Amniotic stem cell (primary cell): ENCODE measurements at regions not wholly inside any gene's neighbourhood (a gene's known extent, or its start where the extent isn't known, plus 50 kb on each side); places are given as distances from the start of the nearest gene placed in this dataset.

Experiments used
- DNase-seq: peaks from one replicate; lab custom pipeline; 2025; lab: John Stamatoyannopoulos, UW

- no peak for DNase-seq
Observed at GRCh38 chr9:106707738-106708474, 155.1 kb upstream of the ZNF462 start.

- DNase-seq, result no peak
Observed at GRCh38 chr9:106708475-106709146, 154.4 kb upstream of the ZNF462 start.

DNA sequence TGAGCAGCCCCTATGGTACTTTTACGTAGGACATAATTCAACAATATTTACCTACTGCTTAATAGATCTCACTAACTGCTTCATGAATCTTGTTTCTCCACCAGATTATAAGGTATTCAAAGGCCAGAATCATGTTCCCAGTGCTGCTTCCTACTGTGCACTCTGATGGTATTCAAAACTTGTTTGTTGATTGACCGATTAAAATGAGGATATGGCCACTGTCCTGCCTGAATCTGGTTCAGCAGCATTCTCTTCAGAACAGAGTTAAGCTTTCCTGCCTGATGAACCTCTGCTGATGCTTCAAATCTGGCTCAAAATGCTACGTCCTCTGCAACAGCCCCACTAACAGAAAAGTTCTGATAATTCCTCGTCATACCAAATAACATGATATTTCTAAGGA is 150.7 kb upstream of the ZNF462 start:
- DNase-seq, result no peak

DNA sequence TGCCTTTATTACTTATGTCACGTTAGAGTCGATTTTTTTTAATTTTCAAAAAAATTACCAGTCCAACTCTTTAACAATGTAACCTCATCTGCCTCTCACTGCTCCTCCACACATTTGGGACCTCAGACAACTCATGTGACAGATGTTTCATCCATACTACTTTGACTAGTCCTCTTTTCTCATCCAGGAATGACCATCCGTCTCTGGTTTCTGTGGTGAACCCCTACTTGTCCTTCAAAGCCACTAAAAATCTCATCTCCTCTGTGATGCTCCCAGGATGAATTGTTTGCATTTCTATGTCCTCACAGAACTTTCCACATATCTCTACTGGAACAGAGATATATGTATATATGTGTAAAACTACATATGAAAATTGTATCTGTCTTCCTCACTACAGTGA is 149.8 kb upstream of the ZNF462 start:
- no peak for DNase-seq

DNA sequence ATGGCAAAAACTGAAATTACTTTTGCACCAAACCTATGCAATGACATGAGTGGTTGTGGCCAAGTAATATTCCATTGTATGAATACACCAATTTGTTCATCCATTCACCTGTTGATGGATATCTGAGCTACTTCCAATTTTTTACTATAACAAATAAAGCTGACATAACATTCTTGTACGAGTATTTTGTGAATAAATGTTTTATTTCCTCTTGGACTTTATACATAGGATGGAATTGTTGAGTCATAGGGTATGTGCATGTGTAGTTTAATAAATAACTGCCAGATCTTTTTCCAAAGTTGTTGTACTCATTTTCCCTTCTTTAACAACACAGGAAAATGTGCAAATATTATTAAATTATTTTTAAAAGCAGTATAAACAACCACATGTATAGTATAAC is 146.1 kb upstream of the ZNF462 start:
- no peak for DNase-seq

DNA sequence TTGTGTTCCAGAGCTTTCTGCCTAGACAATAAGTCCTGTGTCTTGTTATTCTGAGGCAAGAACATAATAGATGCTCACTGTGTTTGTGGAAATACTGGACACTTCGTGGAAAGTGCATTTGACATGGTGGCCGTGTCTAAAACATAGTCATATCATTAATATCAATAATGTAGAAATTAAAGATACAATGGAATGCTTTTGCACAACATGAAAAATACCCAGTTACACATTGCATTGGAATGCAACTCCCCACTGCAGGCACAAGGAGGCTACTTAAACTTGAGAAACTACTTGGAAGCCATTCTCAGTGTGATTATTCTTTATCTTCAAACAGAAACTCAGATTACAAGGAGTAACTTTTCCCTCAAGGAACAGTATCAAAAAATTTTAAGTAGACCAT is 145.3 kb upstream of the ZNF462 start:
- no peak for DNase-seq

GRCh38 chr9:106718936-106719335 is 144.0 kb upstream of the ZNF462 start:
- DNase-seq, result no peak

DNA sequence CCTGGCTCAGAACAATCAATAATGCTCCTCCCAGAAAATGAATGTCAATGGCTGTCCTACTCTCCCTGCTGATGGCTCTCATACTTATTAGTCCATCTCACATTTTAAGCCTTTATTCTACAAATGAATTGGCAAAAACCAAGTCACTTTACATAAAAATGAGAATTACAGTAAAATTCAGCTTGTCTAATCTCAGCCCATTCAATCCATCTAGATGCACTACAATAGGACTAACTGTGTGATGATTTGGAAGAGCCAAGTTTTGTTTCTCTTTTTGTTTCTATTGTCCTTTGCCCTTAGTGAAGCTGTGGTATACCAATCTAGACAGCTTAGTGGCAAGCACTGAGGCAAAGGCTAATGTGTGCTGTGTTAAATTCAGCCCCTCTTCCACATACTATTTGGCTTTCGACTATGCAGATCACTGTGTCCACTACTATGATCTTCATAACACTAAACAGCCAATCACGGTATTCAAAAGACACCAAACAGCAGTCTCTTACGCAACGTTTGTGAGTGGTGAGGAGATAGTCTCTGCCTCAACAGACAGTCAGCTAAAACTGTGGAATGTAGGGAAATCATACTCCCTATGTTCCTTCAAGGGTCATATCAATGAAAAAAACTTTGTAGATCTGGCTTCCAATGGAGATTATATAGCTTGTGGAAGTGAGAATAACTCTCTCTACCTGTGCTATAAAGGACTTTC is 140.8 kb upstream of the ZNF462 start:
- no peak for DNase-seq

GRCh38 chr9:106723926-106724325 is 139.0 kb upstream of the ZNF462 start:
- DNase-seq, result no peak

GRCh38 chr9:106724566-106724965 is 138.4 kb upstream of the ZNF462 start:
- no peak for DNase-seq

DNA sequence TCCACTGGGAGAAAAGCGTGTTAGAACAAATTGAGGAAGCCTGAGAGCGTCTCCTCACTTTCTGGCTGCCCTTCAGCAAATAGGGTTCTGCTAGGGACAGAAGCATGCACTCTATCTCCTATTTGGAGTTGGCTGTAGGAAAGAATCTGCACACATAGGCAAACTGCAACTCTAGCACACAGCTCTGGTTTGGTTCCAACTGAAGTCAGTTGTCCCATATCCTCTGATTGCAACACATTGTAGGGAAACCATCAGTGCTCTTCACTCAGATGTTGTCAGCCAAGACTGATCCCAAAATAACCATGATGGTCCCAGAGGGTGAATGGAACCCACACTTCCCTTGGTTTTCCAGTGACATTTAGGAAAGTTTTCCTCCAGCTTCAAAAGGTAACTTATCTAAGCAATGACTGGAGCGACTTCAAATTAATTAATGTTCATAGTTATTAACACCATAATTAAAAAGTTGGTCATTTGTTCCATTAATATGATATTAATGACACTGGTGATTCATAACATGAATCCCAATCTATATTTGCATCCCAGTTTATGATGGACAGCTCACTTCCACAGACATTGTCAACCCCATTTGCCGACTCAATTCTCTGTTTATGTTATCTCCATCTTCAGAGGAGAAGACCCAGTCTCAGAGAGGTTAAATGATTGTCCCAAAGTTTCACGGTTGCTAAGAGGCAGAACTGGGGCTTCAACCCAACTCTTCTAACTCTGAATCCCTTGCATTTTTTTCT is 136.7 kb upstream of the ZNF462 start:
- DNase-seq, result no peak

- DNase-seq, result no peak
Observed at GRCh38 chr9:106727969-106728368, 135.0 kb upstream of the ZNF462 start.

GRCh38 chr9:106728860-106729259 is 134.1 kb upstream of the ZNF462 start:
- no peak for DNase-seq

- no peak for DNase-seq
Observed at GRCh38 chr9:106731910-106732309, 131.1 kb upstream of the ZNF462 start.

DNA sequence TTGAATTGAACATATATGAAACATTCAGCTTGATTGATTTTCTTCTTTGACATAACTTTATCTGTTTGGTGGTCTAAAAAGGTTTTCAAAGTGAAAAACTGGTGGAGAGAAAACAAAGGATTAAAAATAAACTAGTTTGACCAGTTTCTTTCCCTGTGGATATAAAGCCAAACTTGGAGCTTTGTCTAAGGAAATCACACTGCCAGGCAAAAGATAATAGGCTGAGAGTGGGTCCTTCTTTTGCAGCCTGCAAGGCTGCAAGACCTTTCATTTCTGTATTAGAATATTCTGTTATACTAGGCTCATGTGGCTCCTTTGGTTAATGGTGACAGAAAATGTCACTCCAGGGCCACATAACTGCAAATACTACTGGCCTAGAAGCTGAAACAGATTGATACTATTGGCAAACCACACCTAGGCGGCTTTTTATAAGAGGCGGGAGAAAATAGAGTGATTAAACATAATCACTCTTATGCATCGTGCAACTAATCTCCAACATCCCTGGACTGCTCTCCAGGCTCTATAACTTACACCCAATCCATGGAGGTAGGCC is 129.1 kb upstream of the ZNF462 start:
- DNase-seq, result no peak

- no peak for DNase-seq
Observed at GRCh38 chr9:106737516-106737915, 125.5 kb upstream of the ZNF462 start.

- DNase-seq, result no peak
Observed at GRCh38 chr9:106738109-106738508, 124.9 kb upstream of the ZNF462 start.

DNA sequence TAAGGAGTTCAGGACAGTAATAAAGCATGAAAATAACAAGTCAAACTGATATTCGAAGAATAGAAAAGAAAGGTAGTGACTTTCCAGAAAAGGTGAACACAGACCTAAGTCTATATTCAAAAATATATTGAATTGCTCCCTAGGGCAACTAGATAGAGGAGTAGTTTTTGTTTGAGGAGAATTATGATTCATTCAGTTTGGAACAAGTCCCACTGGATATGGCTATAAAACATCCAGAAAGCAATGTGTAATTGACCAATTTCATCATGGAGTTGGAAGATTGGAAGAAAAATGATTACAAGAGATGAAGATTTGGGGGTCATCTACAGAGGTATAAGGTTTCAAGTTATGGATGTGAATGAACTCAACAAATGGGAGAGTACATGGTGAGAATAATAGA is 117.5 kb upstream of the ZNF462 start:
- no peak for DNase-seq

DNA sequence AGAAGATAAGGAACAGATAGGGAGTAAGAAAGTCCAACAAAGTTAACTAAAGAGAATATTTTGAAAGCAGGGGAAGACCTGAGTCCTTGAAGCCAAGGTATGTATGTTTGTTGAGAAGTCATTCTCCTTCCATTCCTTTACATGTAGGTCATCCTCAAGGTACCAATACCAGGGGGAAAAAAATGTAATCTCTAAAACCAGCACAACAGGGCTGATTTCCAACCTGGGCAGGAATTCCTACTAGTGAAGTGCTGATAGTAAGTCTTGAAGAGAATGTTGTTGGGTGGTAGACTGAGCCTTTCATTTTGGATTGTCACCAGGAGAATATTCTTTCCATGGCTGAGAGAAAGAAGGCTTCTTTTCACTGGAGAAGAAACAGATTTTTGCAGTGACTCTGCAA is 117.1 kb upstream of the ZNF462 start:
- DNase-seq, result no peak

DNA sequence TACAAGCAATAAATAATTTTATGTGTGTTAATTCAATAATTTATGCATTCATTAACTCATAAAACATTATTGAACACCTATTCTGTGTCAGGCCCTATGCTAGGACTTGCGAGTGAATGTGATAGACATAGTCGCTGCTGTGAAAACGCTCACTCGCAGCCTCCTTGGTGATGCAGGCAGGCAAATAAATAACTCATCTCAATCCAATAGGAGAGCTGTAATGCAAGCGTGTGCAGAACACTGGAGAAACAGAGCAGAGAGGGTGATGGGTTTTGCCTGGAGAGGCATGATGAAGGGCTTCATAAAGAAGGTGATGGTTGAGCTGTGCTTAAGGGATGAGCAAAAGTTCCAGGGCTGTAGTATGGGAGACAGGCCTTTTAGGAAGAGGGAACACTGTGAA is 111.3 kb upstream of the ZNF462 start:
- no peak for DNase-seq

DNA sequence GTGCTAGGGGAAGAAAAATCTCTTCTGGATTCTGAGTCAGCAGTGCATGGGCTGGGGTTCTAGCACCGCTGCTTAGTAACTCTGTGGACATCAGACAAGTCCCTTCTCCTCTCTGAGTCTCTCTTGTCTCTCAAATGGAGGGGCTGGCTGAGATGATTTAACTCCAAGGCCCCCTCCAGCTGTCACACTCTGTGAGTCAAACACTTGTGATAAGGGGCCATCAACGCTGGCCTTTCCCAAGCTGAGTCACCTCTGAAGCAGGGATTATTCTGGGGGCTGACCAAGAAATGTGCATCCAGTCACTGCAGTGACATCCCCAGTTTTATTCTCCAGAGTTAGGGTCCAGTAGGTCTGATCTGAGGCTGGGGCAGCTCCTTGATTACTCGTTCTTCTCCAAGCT is 110.4 kb upstream of the ZNF462 start:
- no peak for DNase-seq

DNA sequence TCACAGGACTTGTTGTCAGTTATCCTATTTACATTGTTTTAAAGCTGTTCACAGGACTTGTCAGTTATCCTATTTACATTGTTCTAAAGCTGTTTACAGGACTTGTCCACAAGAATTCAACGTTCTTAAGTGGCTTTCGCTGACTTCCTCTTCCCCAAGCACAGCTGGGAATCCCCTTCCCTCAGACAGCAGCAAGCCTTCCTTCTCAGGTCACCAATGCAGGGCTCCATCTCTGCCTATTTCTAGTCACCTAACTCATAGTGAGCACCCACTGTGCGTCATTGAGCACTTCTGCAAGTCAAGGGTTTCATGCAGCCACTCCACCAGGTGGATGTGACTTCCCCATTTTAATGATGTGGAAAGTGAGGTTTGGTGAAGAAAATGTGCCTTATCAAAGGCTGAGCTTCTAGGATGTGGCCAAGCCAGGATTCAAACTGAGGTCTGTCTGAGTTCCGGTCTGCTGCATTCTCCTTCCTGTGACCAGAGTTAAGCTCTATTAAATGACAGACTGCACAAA is 109.8 kb upstream of the ZNF462 start:
- no peak for DNase-seq
